H9 (cell line): ENCODE measurements at regions not wholly inside any gene's neighbourhood (a gene's known extent, or its start where the extent isn't known, plus 50 kb on each side); places are given as distances from the start of the nearest gene placed in this dataset.

ENCODE experiments used
- DNase-seq: peaks from one replicate; pipeline ENCODE4 v3.0.0-alpha.2; 2017
- H2AFZ ChIP-seq: one replicate; pipeline ENCODE4 v1.6.1; 2013; ENCODE audit warnings: mild to moderate bottlenecking, low read length, control low read depth, moderate library complexity
- H2AK5ac ChIP-seq: 2 replicates; pipeline ENCODE4 v1.6.1; 2013; ENCODE audit warnings: low read length, control low read depth, mixed read lengths; ENCODE audit not compliant: insufficient read length
- H2BK120ac ChIP-seq: one replicate; pipeline ENCODE4 v1.6.1; 2013; ENCODE audit warnings: low read depth, mild to moderate bottlenecking, low read length, control low read depth, inconsistent platforms; ENCODE audit not compliant: poor library complexity, severe bottlenecking
- H2BK12ac ChIP-seq: 2 replicates; pipeline ENCODE4 v1.6.1; 2013; ENCODE audit warnings: low read length, control low read depth, mixed read lengths, low read depth; ENCODE audit not compliant: insufficient read length
- H2BK15ac ChIP-seq: 2 replicates; pipeline ENCODE4 v1.6.1; 2013; ENCODE audit warnings: low read depth, low read length, control low read depth
- H2BK20ac ChIP-seq: one replicate; pipeline ENCODE4 v1.6.1; 2013; ENCODE audit warnings: low read depth, mild to moderate bottlenecking, low read length, control low read depth, inconsistent platforms; ENCODE audit not compliant: poor library complexity, severe bottlenecking
- H2BK5ac ChIP-seq: 2 replicates; pipeline ENCODE4 v1.6.1; 2013; ENCODE audit warnings: low read length, control low read depth, mixed read lengths; ENCODE audit not compliant: insufficient read length
- H3K14ac ChIP-seq: 2 replicates; pipeline ENCODE4 v1.6.1; 2013; ENCODE audit warnings: low read length, control low read depth; ENCODE audit not compliant: insufficient read depth
- H3K18ac ChIP-seq: 2 replicates; pipeline ENCODE4 v1.6.1; 2013; ENCODE audit warnings: low read depth, mild to moderate bottlenecking, mixed read lengths, low read length, control low read depth; ENCODE audit not compliant: insufficient read length
- H3K23ac ChIP-seq: 2 replicates; pipeline ENCODE4 v1.6.1; 2013; ENCODE audit warnings: low read length, control low read depth, mixed read lengths, low read depth; ENCODE audit not compliant: insufficient read length
- H3K23me2 ChIP-seq: 2 replicates; pipeline ENCODE4 v1.6.1; 2013; ENCODE audit warnings: low read depth, mild to moderate bottlenecking, mixed read lengths, low read length, control low read depth; ENCODE audit not compliant: insufficient read length, poor library complexity, severe bottlenecking
- H3K27ac ChIP-seq: 2 replicates; pipeline ENCODE4 v1.5.1; 2013; ENCODE audit warnings: low read length, control low read depth, mixed read lengths, low read depth; ENCODE audit not compliant: insufficient read length
- H3K27me3 ChIP-seq: 2 replicates; pipeline ENCODE4 v1.6.1; 2013; ENCODE audit warnings: low read length, control low read depth, inconsistent platforms; ENCODE audit not compliant: insufficient read depth
- H3K4ac ChIP-seq: 2 replicates; pipeline ENCODE4 v1.6.1; 2013; ENCODE audit warnings: low read depth, mild to moderate bottlenecking, control low read depth, inconsistent platforms, low read length, moderate library complexity
- H3K4me1 ChIP-seq: 2 replicates; pipeline ENCODE4 v1.6.1; 2013; ENCODE audit warnings: low read length, control low read depth, inconsistent platforms; ENCODE audit not compliant: insufficient read depth
- H3K4me2 ChIP-seq: 2 replicates; pipeline ENCODE4 v1.6.1; 2013; ENCODE audit warnings: low read length, control low read depth, mixed read lengths; ENCODE audit not compliant: insufficient read length, insufficient read depth
- H3K56ac ChIP-seq: 2 replicates; pipeline ENCODE4 v1.6.1; 2013; ENCODE audit warnings: low read depth, mild to moderate bottlenecking, mixed read lengths, low read length, control low read depth; ENCODE audit not compliant: insufficient read length
- H3K79me1 ChIP-seq: 2 replicates; pipeline ENCODE4 v1.6.1; 2013; ENCODE audit warnings: low read depth, mild to moderate bottlenecking, moderate library complexity, low read length, control low read depth, inconsistent platforms; ENCODE audit not compliant: insufficient read depth, poor library complexity, severe bottlenecking
- H3K79me2 ChIP-seq: 2 replicates; pipeline ENCODE4 v1.6.1; 2013; ENCODE audit warnings: low read length, control low read depth, inconsistent platforms; ENCODE audit not compliant: insufficient read depth
- H3K9ac ChIP-seq: 2 replicates; pipeline ENCODE4 v1.6.1; 2013; ENCODE audit warnings: low read length, control low read depth, mixed read lengths; ENCODE audit not compliant: insufficient read length; ENCODE audit errors: extremely low read depth
- H3K9me3 ChIP-seq: one replicate; pipeline ENCODE4 v1.6.1; 2013; ENCODE audit warnings: low read depth, low read length, inconsistent platforms; ENCODE audit not compliant: control insufficient read depth
- H3T11ph ChIP-seq: one replicate; pipeline ENCODE4 v1.6.1; 2013; ENCODE audit warnings: mild to moderate bottlenecking, low read length, control low read depth, inconsistent platforms
- H4K20me1 ChIP-seq: one replicate; pipeline ENCODE4 v1.6.1; 2013; ENCODE audit not compliant: control insufficient read depth, insufficient read length, insufficient read depth
- H4K5ac ChIP-seq: 2 replicates; pipeline ENCODE4 v1.6.1; 2013; ENCODE audit warnings: low read depth, mild to moderate bottlenecking, mixed read lengths, low read length, control low read depth; ENCODE audit not compliant: insufficient read length
- H4K8ac ChIP-seq: replicated peaks from 2 replicates; pipeline ENCODE4 v1.6.1; 2013; ENCODE audit warnings: low read length, control low read depth, mixed read lengths, low read depth; ENCODE audit not compliant: insufficient read length
- H4K91ac ChIP-seq: 2 replicates; pipeline ENCODE4 v1.6.1; 2013; ENCODE audit warnings: low read depth, mild to moderate bottlenecking, moderate library complexity, mixed read lengths, low read length, control low read depth; ENCODE audit not compliant: insufficient read length
- H3K27ac Mint-ChIP-seq, 3 experiments: 2 replicates in 2 of 3; 3 replicates in 1 of 3; pipeline ENCODE4 v1.8.0; 2020 to 2021; ENCODE audit warnings: mixed read lengths in 3 of 3, mild to moderate bottlenecking in 1 of 3, moderate library complexity in 1 of 3
- H3K27me3 Mint-ChIP-seq: 2 replicates; pipeline ENCODE4 v1.8.0; 2021; ENCODE audit warnings: low read depth, mild to moderate bottlenecking, moderate library complexity, mixed read lengths
- H3K36me3 Mint-ChIP-seq, 3 experiments: 2 replicates in 2 of 3; 3 replicates in 1 of 3; pipeline ENCODE4 v1.8.0; 2020 to 2021; ENCODE audit warnings: low read depth in 3 of 3, mixed read lengths in 3 of 3; ENCODE audit not compliant: insufficient read depth in 1 of 3
- H3K4me1 Mint-ChIP-seq, 2 experiments: 2 replicates each; pipeline ENCODE4 v1.8.0; 2020; ENCODE audit warnings: mixed read lengths in 2 of 2
- H3K4me3 Mint-ChIP-seq, 2 experiments: 2 replicates in 1 of 2; 3 replicates in 1 of 2; pipeline ENCODE4 v1.8.0; 2020 to 2021; ENCODE audit warnings: mild to moderate bottlenecking in 2 of 2, mixed read lengths in 2 of 2, moderate library complexity in 1 of 2
- H3K9me3 Mint-ChIP-seq, 2 experiments: 2 replicates in 1 of 2; 3 replicates in 1 of 2; pipeline ENCODE4 v1.8.0; 2020; ENCODE audit warnings: mild to moderate bottlenecking in 2 of 2, mixed read lengths in 2 of 2, moderate library complexity in 1 of 2
- WGBS: extraction: QIAGEN DNeasy Blood & Tissue Kit; methylation state at CpG from one replicate; pipeline ENCODE4 v1.1.7; 2013; ENCODE audit warnings: missing lambda C conversion rate, low lambda C conversion rate, mixed read lengths; ENCODE audit not compliant: insufficient read length; ENCODE audit errors: extremely low coverage; 5-methylcytosine and 5-hydroxymethylcytosine counted together
- TF ChIP-seq, protein P1 (sequence below): fragments of 200-600 bp; sonication (generic); conservative IDR thresholded peaks from 3 replicates; pipeline ENCODE4 v1.8.0; 2021; ENCODE audit warnings: antibody characterized with exemption, mild to moderate bottlenecking

DNA sequence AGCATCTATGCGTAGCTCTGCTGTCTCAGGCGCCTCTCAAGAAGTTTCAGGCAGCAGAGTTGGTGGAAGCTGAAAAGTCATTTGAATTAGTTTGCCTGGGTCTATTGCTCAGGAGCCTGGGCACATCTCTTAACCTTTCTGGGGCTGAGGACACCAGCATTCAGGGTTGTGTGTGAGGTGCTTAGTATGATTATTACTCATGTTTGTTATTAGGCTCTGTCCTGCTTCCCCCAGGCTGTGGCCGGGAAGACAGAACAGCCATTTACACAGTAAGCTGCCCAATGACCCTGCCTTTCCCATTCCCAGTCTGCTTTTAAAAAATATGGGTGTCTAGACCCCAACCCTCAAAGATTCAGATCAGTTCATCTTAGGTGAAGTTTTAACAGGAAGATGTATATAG lies 53.9 kb upstream of the CACNA1E start:
- no peaks in the 10 kb centered on the region; the same call in 1 of the 2 replicates for H3K27me3 ChIP-seq
- H2BK120ac ChIP-seq = no peak overlapping the region
- no peaks in the 10 kb centered on the region for H3K4me1 ChIP-seq
- H3K27ac ChIP-seq = no peak overlapping the region
- no peak overlapping the region for H2BK20ac ChIP-seq
- H3K27me3 Mint-ChIP-seq = peaks cover 25% of the 10 kb centered on the region
- no peak overlapping the region for H3K18ac ChIP-seq
- TF ChIP-seq, protein P1, sequence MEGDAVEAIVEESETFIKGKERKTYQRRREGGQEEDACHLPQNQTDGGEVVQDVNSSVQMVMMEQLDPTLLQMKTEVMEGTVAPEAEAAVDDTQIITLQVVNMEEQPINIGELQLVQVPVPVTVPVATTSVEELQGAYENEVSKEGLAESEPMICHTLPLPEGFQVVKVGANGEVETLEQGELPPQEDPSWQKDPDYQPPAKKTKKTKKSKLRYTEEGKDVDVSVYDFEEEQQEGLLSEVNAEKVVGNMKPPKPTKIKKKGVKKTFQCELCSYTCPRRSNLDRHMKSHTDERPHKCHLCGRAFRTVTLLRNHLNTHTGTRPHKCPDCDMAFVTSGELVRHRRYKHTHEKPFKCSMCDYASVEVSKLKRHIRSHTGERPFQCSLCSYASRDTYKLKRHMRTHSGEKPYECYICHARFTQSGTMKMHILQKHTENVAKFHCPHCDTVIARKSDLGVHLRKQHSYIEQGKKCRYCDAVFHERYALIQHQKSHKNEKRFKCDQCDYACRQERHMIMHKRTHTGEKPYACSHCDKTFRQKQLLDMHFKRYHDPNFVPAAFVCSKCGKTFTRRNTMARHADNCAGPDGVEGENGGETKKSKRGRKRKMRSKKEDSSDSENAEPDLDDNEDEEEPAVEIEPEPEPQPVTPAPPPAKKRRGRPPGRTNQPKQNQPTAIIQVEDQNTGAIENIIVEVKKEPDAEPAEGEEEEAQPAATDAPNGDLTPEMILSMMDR = no peak
- no peak overlapping the region for H3K27ac Mint-ChIP-seq
- no peak overlapping the region for H3K23ac ChIP-seq
- H3K14ac ChIP-seq = no peak overlapping the region
- no peak for DNase-seq
- no peaks in the 10 kb centered on the region for H3K79me2 ChIP-seq
- H3K4me1 Mint-ChIP-seq = peaks cover 5 to 16% of the 10 kb centered on the region in 2 experiments
- H3K9ac ChIP-seq = no peak overlapping the region
- H3K4ac ChIP-seq = no peak overlapping the region
- H3K9me3 ChIP-seq = no peaks in the 10 kb centered on the region
- no CpG with 5 or more reads among the region's 3 CpGs for WGBS
- H2AFZ ChIP-seq = no peak overlapping the region
- H2AK5ac ChIP-seq = no peak overlapping the region
- H4K8ac ChIP-seq = no peak overlapping the region
- no peak overlapping the region for H2BK5ac ChIP-seq
- H3K56ac ChIP-seq = no peak overlapping the region
- H4K5ac ChIP-seq = no peak overlapping the region
- peaks cover 2 to 5% of the 10 kb centered on the region in 2 experiments; a peak in 2 of 5 replicates for H3K9me3 Mint-ChIP-seq
- no peak overlapping the region for H4K91ac ChIP-seq
- no peaks in the 10 kb centered on the region for H3K79me1 ChIP-seq
- no peak overlapping the region for H3K4me2 ChIP-seq
- no peak overlapping the region for H2BK15ac ChIP-seq
- H4K20me1 ChIP-seq = no peaks in the 10 kb centered on the region
- no peak overlapping the region for H3T11ph ChIP-seq
- H3K36me3 Mint-ChIP-seq = no peaks in the 10 kb centered on the region
- no peak overlapping the region for H3K4me3 Mint-ChIP-seq
- H3K23me2 ChIP-seq = peaks cover 3% of the 10 kb centered on the region
- H2BK12ac ChIP-seq = no peak overlapping the region
